ENCODE measurements at regions not wholly inside any gene's neighbourhood (a gene's known extent, or its start where the extent isn't known, plus 50 kb on each side); places are given as distances from the start of the nearest gene placed in this dataset.
"Not testable (repeated sequence)": the region's sequence is repeated elsewhere in the genome, so short reads cannot be mapped to it uniquely, and the experiment has no call there.

DNA sequence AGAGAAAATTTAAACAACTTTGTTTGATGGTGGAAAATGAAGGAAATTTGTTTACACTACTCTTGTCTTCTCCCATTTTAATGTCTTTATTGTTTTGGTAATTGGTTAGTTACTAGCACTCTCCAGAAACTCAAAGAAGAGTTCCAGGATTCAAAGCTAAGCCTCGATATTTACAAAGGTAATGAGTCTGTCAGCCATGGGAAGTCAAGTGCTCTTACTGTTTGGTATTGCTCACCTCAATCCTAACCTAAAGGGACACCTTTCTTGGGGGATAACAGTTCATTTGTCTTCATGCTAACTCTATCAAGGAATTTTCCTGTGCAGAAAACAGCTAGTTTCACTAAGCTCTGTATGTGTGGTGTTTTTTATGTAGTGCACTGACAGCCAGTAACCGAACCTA is 222.9 kb upstream of the LMO3 start:
- no peak for DNase-seq

DNA sequence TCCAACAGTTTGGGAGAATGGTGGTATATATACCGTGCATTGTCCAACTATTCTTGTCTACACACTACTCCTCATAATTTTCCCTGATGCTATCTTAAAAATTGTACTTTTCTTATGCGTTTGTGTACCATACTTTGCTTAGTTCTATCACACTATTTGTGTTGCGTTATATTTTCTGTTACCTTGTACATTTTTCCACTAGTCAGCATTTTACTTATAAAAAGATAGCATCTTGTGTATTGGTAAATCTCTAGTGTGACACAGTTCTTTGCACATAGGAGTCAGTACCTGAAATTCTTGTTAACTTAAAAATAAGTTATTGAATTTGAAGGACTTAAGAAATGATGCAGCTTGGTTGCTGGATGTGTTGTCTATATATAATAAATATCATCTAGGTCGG is 201.8 kb upstream of the LMO3 start:
- no peak for DNase-seq

DNA sequence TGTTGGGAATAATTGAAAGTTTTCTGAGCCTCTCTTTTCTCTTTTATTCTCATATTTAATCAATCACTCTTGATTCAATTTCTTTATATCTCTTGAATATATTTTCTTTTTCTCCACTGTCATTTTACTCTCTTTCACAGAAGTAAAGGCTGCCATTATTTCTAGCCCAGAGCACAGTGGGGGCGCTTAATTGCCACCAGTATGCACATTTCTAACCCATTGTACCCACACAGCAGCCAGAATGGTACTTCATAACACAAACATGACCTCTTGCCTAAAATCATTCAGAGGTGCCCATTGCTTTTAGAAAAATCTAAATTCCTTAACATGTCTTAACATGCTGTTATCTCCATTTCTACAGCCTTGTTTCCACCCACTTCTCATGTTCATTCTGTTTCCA is 190.2 kb upstream of the LMO3 start:
- no peak for DNase-seq

DNA sequence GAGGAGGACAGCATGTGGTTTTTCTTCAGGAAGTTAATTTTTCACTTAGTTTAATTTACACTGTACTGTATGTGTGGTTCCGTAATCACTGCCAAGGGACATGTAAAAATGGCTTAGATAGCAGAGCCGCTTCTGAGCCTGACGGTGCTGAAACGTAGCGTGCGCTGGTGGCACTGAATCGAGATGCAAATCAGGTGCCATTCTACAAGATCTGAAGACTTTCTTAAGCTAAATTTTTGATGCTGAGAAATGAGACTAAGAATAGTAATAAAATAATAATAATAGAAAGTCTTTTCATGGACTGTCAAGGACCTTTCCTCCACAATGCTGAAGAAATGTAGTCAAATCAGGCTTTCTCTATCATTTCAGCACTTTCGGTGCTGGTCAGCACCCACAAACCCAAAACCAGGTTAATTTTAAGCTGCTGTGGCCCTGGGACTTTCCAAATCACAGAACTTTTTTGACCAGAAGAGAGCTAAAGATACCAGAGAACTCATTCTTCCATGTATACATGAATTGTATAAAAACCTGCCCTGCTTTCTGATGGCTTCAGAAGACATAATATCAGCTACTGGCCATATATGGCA is 183.3 kb upstream of the LMO3 start:
- DNase-seq: no peak

DNA sequence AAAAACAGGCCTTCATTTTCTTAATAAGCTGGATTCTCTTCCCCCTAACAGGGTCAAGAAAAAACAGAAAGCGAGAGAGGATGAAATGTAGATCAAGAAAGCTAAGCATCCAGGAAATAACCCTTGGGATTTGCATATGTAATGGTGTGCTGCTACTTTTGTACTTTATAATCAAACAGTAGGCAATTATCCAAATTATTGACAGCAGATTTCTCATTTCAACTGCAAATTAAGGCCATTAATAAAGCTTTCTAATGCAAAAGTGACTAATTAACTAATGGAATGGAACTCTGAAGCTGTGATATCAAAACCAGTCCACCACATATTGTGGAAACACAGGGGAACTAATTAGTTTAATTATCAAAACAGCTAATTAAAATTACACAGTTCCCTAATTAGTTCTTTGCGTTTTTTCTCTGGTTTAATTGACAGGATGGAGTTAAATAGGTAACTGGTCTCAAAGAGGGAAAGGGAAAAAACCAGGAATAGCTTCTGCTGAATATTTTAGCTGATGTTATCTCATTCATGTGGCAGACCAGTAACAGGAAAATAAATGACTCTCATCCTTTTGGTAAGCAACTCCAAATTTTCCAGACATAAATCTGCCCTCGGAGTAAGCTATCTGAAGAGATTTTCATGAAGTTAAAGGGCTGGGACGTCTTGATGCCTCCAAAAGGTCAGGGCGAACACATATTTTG is 182.7 kb upstream of the LMO3 start:
- no peak for DNase-seq

DNA sequence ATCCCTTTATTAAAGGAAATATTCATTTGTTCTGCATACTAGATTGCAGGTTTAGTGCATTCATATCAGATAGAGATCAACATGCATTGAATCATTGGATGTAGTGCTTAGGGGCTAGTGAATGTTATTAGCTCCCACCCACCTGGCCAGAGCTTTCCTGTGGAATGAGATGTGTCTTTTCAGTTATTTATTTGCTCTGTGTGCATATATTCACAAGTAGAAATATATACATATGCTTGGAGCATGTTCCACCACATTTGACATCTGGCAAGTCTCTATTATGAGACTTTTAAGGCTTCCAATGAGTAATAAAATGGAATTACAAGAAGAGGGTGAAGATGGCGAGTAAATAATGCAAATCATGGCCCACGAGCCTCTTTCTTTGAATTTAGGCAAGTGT is 180.0 kb upstream of the LMO3 start:
- no peak for DNase-seq

DNA sequence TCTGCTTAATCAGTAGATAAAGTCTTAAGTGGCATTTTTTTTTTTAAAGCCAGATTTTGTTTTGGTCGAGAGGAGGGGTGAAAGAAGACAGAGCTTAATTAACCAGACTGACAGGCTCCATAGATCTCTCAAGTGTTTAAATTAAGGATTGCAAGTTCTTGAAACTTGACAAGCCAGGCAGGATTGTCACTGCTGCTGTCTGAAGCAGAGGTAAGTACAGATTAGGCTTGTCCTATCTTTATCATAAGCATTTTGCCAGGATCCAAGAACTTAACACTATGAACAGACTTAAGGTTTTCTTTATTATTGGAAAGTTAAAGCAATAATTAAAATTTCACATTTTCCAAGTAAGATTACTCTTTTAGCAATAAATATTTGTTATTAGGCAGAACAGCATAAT is 179.6 kb upstream of the LMO3 start:
- DNase-seq: no peak

DNA sequence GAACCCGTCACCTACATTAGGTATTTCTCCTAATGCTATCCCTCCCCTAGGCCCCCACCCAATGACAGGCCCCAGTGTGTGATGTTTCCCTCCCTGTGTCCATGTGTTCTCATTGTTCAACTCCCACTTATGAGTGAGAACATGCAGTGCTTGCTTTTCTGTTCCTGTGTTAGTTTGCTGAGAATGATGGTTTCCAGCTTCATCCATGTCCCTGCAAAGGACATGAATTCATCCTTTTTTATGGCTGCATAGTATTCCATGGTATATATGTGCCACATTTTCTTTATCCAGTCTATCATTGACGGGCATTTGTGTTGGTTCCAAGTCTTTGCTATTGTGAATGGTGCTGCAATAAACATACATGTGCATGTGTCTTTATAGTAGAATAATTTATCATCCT is 163.2 kb upstream of the LMO3 start:
- DNase-seq: not testable (repeated sequence)

DNA sequence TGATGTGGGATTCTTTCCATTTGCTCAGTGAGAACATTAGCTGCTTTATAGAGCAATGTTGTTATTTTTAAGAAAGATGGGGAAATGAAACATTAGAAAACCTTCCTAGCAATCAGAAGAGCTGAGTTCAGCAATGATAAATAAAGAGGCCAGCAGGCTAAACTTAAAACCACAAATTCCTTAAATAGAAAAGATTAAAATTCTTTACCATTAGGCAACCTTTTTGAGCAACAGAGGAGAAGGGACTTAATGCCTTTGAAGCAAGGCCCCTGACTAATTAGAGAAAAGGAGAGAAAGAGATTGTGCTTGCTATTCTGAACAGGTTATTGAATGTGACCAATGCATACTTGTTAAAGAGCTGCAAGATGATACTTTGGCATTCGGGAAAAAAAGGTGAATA is 160.8 kb upstream of the LMO3 start:
- DNase-seq: no peak

DNA sequence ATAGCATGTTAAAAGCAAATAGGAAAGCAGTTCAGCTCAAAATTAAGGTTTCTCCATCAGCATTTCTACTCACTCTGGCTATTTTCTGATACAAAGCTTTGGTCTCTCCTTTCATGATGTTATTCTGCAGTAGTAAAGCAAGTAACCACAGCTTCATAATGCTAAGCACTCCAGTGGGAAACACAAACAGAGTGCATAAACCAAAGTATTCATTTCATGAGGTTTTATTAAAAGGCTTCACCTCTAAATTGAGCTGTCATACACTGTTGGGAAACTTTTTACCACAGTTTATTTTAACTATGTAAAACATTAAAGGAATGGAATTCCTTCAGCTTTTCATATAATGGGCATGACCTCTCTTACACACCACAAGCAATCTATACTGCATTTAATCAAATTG is 157.9 kb upstream of the LMO3 start:
- no peak for DNase-seq

DNA sequence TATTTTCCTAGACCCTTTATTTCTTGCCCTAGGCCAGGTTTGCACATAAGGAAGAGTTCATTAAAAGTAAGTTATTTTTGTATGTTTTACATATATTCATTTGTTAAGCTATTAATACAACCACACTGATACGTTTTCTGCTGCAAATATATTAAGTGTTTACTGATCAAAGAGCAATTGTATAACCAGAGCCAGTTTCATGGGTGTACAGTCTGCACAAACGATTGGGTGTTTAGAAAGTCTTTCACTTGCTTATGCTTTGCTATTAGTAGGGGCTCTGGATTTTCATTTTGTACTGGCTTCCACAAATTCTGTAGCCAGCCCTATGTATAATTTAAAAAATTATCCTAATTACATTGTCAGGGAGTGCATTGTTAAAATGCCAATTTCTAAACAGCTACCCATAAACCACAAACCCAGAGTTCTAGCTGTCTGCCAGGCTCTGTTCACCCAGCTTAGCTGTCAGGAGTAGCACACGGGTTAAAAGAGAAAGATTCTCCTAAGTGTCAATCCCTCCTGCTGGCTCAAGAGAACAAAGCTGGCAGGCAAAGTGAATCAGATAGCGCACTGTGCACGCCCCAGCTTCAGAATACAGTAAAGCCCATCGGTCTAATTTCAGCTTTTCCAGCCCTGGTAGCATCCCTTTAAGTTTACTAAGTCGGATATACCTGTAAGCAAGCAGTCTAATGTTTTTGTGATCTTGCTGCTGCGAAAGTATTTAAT is 151.0 kb upstream of the LMO3 start:
- DNase-seq: no peak

DNA sequence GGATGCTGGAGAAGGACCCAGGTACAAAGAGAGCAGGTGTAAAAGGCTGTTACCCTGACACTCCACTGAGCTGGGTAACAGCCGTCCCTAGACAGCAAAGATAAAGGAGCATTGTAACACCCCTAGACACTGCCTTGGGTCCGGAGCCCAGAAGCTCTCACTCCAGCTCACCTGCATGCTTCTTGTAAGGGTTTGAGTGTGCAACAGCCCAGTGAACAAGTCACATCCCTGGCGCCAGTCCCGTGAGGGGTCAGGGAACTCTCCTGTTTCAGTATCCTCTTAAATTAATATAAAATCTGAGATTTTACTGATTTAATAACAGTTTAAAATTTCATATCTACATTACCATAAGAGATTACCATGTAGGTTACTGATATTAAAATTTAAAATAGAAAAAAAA is 124.8 kb upstream of the LMO3 start:
- no peak for DNase-seq

DNA sequence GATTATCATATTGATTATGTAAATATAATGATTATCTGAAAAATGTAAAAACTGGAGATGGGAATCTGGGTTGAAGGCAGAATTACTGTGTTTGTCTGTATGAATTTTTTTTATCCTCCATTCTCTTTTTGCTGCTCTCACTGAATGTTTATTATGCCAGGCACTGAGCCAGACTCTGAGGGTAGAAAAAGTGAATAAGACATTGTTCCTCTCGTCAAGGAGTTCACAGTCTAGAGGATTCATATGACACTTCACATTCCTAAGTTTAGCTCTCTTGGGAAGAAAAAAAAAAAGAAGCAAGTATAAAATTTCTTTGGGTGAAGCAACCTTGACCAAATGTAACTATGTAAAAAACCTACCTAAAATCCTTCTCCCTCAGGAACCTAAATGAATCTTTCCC is 120.9 kb upstream of the LMO3 start:
- no peak for DNase-seq

DNA sequence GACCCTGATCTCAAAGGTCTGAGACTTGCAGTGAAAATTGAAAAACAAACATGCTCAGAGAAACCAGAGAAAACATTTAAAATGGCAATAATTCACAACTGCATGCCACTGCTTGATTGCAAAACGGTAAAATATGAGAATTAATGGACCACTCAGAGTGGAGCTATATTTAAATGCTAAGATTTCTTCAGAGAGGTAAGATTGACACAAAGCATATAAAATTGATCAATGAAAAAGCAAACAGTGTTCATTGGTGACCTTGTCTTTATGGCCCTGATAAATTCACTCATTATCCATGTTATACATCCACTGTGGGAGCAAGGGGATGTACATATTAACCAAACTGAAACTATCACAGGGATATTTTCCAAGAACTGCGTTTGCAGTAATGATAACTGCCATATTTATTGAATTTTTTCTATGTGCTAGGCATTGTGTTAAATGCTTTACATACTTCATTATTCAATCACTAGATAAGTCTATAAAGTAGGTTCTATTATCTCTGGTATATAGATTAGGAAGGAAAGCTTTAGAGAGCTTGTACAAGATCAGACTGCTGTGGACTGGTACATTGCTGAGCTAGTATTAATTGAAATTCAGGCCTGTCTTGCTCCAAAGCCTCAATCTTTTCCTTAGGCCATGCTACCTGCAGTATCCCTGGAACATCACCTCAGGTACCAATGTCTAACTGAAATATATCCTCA is 113.9 kb upstream of the LMO3 start:
- no peak for DNase-seq

DNA sequence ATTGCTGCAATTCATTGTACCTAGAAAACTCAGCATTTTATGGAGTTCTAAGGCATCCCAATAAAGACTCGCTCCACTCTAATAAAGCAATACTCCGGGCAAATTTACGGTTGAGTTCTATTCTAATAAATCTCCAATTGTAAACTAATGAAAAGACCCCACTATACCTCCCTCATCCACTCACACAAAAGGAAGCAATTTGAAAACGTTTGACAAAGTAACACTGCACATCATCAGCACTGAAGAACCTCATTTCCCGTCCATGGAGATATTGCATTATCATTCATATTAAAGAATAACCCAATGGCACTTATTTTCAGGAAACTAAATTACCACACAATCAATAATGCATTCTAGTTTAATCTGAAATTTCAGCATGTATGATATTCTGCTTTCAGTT is 111.0 kb upstream of the LMO3 start:
- no peak for DNase-seq

DNA sequence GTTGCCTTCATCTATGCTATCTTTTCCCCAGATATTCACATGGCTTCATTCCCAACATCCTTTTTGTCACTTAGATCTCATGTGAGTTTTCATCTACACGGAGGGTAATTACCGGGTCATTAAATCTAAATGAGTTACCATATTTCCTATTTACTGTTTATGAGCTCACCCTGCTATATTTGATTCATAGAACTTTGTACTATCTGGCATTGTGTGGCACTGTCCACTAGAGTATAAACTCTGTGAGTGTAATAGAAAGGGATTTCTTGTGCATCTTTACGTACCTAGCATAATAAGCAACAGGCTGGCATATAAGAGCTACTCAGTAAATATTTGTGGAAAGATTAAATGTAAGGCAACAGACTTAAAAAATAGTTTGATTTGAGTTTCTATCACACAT is 86.1 kb upstream of the LMO3 start:
- DNase-seq: no peak

DNA sequence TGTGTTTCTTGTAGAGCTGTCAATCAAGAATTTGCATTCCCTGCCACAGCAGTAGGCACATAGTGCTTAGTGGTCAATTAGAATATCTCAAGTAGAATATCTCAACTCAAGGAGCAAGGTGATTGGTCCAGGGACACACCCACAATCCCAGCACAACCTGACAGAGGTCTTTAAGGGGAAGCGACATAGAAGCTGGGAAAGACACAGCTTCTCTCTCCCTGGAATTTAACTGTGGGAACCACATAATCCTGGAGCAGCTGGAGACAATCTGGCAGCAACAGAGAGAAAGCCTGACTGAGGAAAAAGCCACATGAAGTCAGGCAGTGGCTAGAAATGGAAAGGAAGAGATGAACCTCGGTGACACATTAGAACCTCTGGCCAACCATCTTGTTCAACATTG is 85.7 kb upstream of the LMO3 start:
- DNase-seq: no peak

DNA sequence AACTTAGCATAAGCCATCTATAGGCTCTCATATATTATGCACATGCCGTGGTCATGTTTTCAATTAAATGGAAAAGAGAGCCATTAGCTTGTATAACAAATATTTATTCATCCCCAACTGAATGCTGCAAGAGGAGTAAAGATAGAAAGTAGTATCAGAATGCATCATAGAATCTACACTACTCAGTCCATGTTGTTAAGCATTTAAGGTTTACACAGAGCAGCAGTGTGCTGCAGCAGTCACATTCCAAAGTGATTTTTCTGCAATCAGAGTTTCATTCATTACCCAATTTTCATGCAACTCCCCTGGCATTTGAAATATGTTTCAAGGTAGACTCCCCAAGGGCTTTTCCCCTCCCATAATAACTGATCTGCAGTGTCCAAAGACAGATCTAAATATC is 82.2 kb upstream of the LMO3 start:
- DNase-seq: no peak

DNA sequence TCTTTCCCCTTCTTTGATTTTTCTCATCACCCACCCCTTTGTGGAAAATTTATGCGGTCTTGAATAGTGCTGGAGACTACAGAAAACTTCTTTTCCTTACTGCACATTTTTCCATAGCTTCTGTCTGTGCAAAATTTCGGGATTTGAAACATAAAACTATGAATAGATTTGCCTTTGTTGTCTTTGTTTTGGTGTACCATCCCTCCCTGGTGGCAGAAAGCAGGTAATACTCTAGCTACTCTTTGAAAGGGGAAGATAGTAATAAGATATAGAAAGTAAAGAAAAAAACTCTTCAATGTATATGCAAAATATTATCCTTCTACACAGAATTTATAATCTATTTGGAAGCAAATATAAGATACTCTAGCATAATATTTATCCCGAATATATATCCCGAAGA is 79.1 kb upstream of the LMO3 start:
- no peak for DNase-seq

DNA sequence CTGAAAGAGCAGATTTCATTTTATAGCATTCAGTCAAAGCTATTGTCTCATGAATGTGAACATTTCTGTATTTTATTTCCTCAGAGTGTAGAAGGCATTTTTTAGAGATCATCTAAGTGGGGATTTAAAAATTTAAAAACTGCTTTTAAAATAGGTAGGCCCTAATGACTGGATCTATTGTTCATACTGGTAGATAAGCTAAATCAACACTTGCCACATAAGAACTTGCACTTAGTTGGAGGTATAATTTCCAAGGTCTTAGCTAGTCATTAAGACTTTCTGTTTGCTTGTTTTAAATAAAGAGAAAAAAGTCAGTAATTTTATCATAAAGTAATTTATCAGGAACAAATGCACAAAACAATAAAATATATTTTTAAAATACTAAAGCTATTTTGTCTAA is 75.2 kb upstream of the LMO3 start:
- DNase-seq: no peak

DNA sequence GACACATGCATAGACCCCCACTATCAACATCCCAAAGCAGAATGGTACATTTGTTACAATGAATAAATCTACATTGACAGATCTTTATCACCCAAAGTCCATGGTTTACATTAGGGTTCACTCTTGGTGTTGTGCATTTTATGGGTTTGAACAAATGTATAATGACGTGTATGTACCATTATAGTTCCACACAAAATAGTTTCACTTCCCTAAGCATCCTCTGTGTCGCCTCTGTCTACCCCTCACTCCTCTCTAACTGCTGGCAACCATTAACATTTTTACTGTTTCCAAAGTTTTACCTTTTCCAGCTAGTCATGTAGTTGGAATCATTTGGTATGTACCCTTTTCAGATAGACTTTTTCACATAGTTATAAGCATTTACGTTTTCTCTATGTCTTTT is 69.5 kb upstream of the LMO3 start:
- no peak for DNase-seq

DNA sequence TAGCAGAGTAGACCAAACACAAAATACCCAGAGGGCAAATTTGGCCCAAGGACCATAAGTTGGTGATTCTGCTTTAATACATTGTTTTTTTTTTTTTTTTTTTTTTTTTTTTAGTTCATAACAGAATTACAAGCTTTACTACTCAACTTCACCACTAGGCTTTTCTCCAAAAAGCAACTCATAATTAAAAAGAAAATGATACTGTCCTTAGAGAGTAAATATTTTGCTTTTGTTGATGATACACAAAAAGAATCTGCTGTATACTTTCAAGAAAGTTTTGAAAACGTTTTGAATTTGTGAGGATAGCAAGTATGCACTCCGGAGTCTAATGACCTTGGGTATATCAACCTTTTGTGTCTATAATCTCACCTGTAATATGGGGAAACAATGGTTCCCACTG is 68.9 kb upstream of the LMO3 start:
- DNase-seq: no peak

DNA sequence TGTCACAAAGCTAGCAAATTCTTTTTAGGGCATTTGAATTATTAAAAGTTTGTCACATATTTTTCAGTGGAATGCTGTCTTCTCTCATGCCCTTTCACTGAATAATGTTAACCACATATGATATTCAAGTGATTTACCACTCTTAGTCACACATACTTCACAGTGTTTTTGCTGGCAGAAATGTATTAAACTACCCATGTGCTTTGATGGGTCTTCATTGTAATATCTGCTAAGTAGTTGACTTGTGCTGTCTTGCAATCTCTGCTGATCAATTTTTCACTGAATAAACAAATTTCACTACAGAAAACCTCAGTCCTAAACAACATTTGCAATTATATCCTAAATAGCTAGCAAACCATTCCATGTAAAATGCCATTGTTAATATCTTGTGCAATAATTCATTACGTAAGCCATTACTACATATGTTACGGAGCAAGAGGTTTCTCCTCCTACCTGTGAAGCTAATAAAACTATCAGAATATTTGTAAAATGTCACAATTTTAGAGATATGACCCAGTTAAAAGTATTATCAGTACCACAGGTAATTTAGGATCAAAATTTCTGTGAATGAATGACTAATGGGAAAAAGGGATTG is 64.6 kb upstream of the LMO3 start:
- no peak for DNase-seq

DNA sequence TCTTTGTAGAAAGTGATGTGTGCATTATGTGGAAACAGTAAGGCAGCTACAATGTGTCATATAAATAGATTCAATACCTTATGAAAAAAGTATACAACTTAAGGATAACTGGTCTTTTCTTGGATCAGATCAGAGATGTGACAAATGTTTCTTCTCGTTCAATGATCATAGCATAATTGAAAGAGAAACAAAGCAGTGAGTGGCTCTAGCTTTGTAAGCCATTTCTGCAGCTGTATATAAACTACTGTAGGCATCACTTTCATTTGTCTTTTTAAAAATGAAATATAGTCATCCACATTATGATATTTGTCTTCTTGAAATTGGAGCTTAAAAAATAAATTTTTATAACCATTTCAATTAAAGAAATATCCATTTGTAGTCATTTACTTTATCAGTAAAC is 63.8 kb upstream of the LMO3 start:
- DNase-seq: no peak
